Colonic mucosa (tissue), 4 donors: ENCODE measurements at regions not wholly inside any gene's neighbourhood (a gene's known extent, or its start where the extent isn't known, plus 50 kb on each side); places are given as distances from the start of the nearest gene placed in this dataset.

Experiments used
- DNase-seq: peaks from one replicate; pipeline ENCODE4 v3.0.0-alpha.2; 2020
- H3K27ac ChIP-seq: fragments of 200-600 bp; one replicate; pipeline ENCODE4 v1.8.0; 2021
- H3K27me3 ChIP-seq: fragments of 200-600 bp; one replicate; pipeline ENCODE4 v1.8.0; 2021
- H3K36me3 ChIP-seq: fragments of 200-600 bp; one replicate; pipeline ENCODE4 v1.8.0; 2021
- H3K4me1 ChIP-seq: fragments of 200-600 bp; one replicate; pipeline ENCODE4 v1.8.0; 2021; ENCODE audit warnings: mild to moderate bottlenecking
- H3K4me3 ChIP-seq: fragments of 200-600 bp; one replicate; pipeline ENCODE4 v1.8.0; 2021
- H3K9ac ChIP-seq, 2 donors: one replicate each; pipeline ENCODE4 v1.7.0; 2013; ENCODE audit warnings: control low read depth in 2 of 2, low read depth in 2 of 2, low read length in 2 of 2
- H3K9me3 ChIP-seq: fragments of 200-600 bp; one replicate; pipeline ENCODE4 v1.8.0; 2021
- intact Hi-C: fragments of 100-400 bp; cut with DNase I; formaldehyde crosslinking; loops from one replicate; pipeline ENCODE4 v1.14.1; 2022
- TF ChIP-seq, protein P1 (sequence below): fragments of 200-600 bp; IDR thresholded peaks from one replicate; pipeline ENCODE4 v1.8.0; 2022; ENCODE audit warnings: antibody characterized with exemption, mild to moderate bottlenecking
- donor health status: healthy.
- donor health status: DM: no; HTN: no; CAD: no.
- donor health status: DM: no; HTN: no; CAD: no.

DNA sequence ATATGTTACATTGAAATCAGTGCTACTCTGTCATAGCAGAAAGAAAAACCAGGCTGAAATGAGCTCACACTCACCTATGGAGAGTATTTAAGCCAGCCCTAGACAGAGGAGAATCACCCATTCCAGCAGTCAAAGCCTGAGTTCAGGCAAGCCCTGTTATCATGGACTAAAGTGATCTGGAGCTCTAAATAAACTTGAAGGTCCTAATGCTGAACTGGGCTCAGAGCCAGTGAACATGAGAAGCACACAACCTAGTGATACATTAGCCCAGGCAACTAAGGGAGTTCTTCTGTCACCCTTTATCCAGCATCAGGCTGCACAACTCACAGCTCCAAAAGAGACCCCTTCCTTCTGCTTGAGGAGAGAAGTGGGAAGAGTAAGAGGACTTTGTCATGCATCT lies 425.0 kb downstream of the COL12A1 start:
- no peaks in the 10 kb centered on the region for H3K36me3 ChIP-seq
- H3K4me3 ChIP-seq, result no peak overlapping the region
- H3K4me1 ChIP-seq, result no peaks in the 10 kb centered on the region
- intact Hi-C loops, result no loop called here
- H3K27me3 ChIP-seq, result no peaks in the 10 kb centered on the region
- DNase-seq, result no peak
- H3K9me3 ChIP-seq, result no peaks in the 10 kb centered on the region
- no peak overlapping the region for H3K9ac ChIP-seq
- no peak overlapping the region for H3K27ac ChIP-seq
- TF ChIP-seq, protein P1, sequence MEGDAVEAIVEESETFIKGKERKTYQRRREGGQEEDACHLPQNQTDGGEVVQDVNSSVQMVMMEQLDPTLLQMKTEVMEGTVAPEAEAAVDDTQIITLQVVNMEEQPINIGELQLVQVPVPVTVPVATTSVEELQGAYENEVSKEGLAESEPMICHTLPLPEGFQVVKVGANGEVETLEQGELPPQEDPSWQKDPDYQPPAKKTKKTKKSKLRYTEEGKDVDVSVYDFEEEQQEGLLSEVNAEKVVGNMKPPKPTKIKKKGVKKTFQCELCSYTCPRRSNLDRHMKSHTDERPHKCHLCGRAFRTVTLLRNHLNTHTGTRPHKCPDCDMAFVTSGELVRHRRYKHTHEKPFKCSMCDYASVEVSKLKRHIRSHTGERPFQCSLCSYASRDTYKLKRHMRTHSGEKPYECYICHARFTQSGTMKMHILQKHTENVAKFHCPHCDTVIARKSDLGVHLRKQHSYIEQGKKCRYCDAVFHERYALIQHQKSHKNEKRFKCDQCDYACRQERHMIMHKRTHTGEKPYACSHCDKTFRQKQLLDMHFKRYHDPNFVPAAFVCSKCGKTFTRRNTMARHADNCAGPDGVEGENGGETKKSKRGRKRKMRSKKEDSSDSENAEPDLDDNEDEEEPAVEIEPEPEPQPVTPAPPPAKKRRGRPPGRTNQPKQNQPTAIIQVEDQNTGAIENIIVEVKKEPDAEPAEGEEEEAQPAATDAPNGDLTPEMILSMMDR, result no peak

DNA sequence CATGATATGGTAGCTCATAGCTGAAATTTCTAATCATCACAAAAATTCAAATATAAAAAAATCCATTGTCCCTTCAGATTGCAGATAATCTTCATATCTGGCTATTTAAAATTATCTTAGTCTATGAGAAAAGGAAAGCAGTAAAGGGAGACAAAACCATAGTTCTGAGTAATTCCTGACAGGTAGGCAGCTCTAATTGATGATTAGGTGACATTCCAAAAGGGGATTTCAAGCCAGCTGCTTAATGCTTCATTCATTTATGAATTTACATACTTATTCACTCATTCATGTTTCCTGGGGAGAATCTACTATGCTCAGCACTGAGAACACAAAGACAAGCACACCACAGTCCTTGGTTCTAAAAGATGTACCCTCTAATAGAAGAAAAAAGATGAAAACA lies 437.1 kb downstream of the COL12A1 start:
- Histone ChIP-seq H3K4me1 (no peaks in the 10 kb centered on the region), H3K4me3 (no peak overlapping the region), H3K9me3 (no peaks in the 10 kb centered on the region), H3K36me3 (no peaks in the 10 kb centered on the region), H3K27ac (no peak overlapping the region), H3K9ac (no peak overlapping the region), H3K27me3 (no peaks in the 10 kb centered on the region)
- intact Hi-C loops, result no loop called here
- TF ChIP-seq, protein P1, result no peak
- DNase-seq, result no peak

DNA sequence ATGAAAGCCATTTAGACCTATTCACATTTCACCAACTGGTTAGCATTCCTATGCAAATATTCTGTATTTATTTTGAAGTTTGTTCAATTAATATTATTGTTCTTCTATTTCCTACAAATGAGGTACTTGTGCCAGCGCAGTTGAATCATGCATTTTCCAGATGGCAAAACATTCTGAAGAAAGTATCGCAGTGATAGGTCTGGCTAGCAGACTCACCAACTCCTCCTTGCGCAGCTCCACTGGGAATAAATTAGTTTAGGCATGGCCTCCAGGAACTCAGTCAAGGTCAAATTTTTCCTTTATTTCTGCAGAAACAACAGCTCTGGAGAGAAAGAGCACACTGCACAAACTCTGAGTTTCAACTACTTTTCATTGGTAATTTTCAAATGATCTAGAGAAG lies 437.7 kb downstream of the COL12A1 start:
- DNase-seq, result no peak
- intact Hi-C loops, result no loop called here
- Histone ChIP-seq H3K9me3 (no peaks in the 10 kb centered on the region), H3K4me1 (no peaks in the 10 kb centered on the region), H3K27me3 (no peaks in the 10 kb centered on the region), H3K4me3 (no peak overlapping the region), H3K9ac (no peak overlapping the region), H3K27ac (no peak overlapping the region), H3K36me3 (no peaks in the 10 kb centered on the region)
- TF ChIP-seq, protein P1, result no peak

DNA sequence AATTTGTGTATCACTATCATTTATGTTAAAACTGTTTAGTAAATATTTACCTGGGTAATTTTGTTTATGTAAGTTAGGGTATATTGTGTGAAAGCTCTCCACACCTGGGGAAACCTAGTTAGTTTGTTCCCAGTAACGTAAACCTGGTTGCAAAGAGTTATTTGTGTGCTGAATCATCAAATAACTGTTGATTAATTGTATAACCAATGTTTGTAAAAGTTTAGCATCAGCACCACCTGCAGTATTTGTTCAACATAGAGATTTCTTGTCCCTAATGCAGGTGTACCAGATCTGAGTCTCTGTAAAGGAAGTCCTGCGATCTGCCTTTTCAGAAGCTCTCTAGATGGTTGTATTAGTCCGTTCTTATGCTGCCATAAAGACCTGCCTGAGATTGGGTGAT lies 440.4 kb downstream of the COL12A1 start:
- no peak overlapping the region for H3K27ac ChIP-seq
- no peaks in the 10 kb centered on the region for H3K27me3 ChIP-seq
- no peak for DNase-seq
- no peak overlapping the region for H3K9ac ChIP-seq
- no peaks in the 10 kb centered on the region for H3K4me1 ChIP-seq
- TF ChIP-seq, protein P1, result no peak
- no peaks in the 10 kb centered on the region for H3K9me3 ChIP-seq
- intact Hi-C loops, result no loop called here
- H3K4me3 ChIP-seq, result no peak overlapping the region
- no peaks in the 10 kb centered on the region for H3K36me3 ChIP-seq

DNA sequence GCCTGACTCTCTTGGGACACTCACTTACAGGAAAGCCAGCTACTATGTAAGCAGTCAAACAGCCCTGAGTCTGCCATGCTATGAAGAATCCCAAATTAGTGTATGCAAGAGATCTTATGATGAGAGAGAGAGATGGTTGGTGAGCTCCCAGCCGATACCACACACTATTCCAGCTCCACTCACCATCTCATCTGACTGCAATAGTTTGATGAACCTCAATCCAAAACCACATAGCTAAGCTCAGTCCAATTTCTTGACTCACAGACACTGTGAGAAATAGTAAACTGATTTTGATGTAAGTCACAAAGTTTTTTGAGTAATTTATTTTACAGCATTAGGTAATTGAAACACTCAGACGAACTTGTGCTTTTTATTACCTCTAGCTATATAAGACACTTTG lies 441.4 kb downstream of the COL12A1 start:
- intact Hi-C loops, result no loop called here
- H3K4me3 ChIP-seq, result no peak overlapping the region

More for the DNA sequence above, 441.4 kb downstream of the COL12A1 start:
- H3K27me3 ChIP-seq, result no peaks in the 10 kb centered on the region
- no peaks in the 10 kb centered on the region for H3K36me3 ChIP-seq
- H3K4me1 ChIP-seq, result no peaks in the 10 kb centered on the region
- no peaks in the 10 kb centered on the region for H3K9me3 ChIP-seq
- no peak overlapping the region for H3K9ac ChIP-seq
- H3K27ac ChIP-seq, result no peak overlapping the region
- TF ChIP-seq, protein P1, result no peak
- no peak for DNase-seq
